Left ventricle myocardium inferior (tissue), 1 donor: ENCODE measurements at regions not wholly inside any gene's neighbourhood (a gene's known extent, or its start where the extent isn't known, plus 50 kb on each side); places are given as distances from the start of the nearest gene placed in this dataset.

ENCODE experiments used
- DNase-seq: peaks from one replicate; pipeline ENCODE4 v3.0.0-alpha.2; 2020
- H3K27ac ChIP-seq: fragments of 200-600 bp; replicated peaks from 2 replicates; pipeline ENCODE4 v1.8.0; 2021
- H3K27me3 ChIP-seq: fragments of 200-600 bp; 2 replicates; pipeline ENCODE4 v1.8.0; 2021; ENCODE audit warnings: low read depth
- H3K36me3 ChIP-seq: fragments of 200-600 bp; 2 replicates; pipeline ENCODE4 v1.8.0; 2021
- H3K4me1 ChIP-seq: fragments of 200-600 bp; 2 replicates; pipeline ENCODE4 v1.8.0; 2021
- H3K4me3 ChIP-seq: fragments of 200-600 bp; 2 replicates; pipeline ENCODE4 v1.8.0; 2021; ENCODE audit warnings: mild to moderate bottlenecking, moderate library complexity
- H3K9me3 ChIP-seq: fragments of 200-600 bp; replicated peaks from 2 replicates; pipeline ENCODE4 v1.8.0; 2021
- CTCF ChIP-seq: fragments of 200-600 bp; IDR thresholded peaks from 2 replicates; pipeline ENCODE4 v1.8.0; 2021; ENCODE audit warnings: antibody characterized with exemption, mild to moderate bottlenecking, borderline replicate concordance
- intact Hi-C: fragments of 100-400 bp; cut with micrococcal nuclease; formaldehyde crosslinking; loops from one replicate; pipeline ENCODE4 v1.11.0; 2022
- donor health status: DM: no; HTN: yes; CAD: no; lungs with severe emphysema.

GRCh38 chr13:44749906-44750305 lies 173.8 kb upstream of the TSC22D1 start:
- no peak for TF ChIP-seq CTCF
- no peak overlapping the region for H3K4me3 ChIP-seq
- no peak for DNase-seq
- intact Hi-C loops: no loop called here
- H3K27ac ChIP-seq: no peak overlapping the region
- H3K4me1 ChIP-seq: peaks cover 5% of the 10 kb centered on the region
- H3K36me3 ChIP-seq: no peaks in the 10 kb centered on the region
- H3K9me3 ChIP-seq: no peaks in the 10 kb centered on the region
- H3K27me3 ChIP-seq: no peaks in the 10 kb centered on the region

GRCh38 chr13:44748439-44748838 lies 172.3 kb upstream of the TSC22D1 start:
- Histone ChIP-seq H3K27ac (no peak overlapping the region), H3K4me1 (peaks cover 5% of the 10 kb centered on the region), H3K9me3 (no peaks in the 10 kb centered on the region), H3K27me3 (no peaks in the 10 kb centered on the region), H3K36me3 (no peaks in the 10 kb centered on the region), H3K4me3 (no peak overlapping the region)
- no peak for DNase-seq
- intact Hi-C loops: no loop called here
- TF ChIP-seq CTCF: no peak

GRCh38 chr13:44747179-44747578 lies 171.0 kb upstream of the TSC22D1 start:
- Histone ChIP-seq H3K4me1 (peaks cover 5% of the 10 kb centered on the region), H3K36me3 (no peaks in the 10 kb centered on the region), H3K27me3 (no peaks in the 10 kb centered on the region), H3K27ac (peak overlapping the region; percentile 67), H3K9me3 (no peaks in the 10 kb centered on the region), H3K4me3 (no peak overlapping the region)
- intact Hi-C loops: no loop called here
- DNase-seq: peak; percentile 47
- TF ChIP-seq CTCF: no peak

GRCh38 chr13:44746690-44747089 lies 170.6 kb upstream of the TSC22D1 start:
- Histone ChIP-seq H3K4me1 (peaks cover 5% of the 10 kb centered on the region), H3K4me3 (no peak overlapping the region), H3K36me3 (no peaks in the 10 kb centered on the region), H3K27me3 (no peaks in the 10 kb centered on the region), H3K27ac (peak overlapping the region; percentile 67), H3K9me3 (no peaks in the 10 kb centered on the region)
- intact Hi-C loops: no loop called here
- no peak for DNase-seq
- no peak for TF ChIP-seq CTCF

- Histone ChIP-seq H3K36me3 (no peaks in the 10 kb centered on the region), H3K4me1 (peaks cover 5% of the 10 kb centered on the region), H3K27me3 (no peaks in the 10 kb centered on the region), H3K4me3 (no peak overlapping the region), H3K27ac (no peak overlapping the region), H3K9me3 (no peaks in the 10 kb centered on the region)
- DNase-seq: no peak
- no peak for TF ChIP-seq CTCF
- intact Hi-C loops: no loop called here
Measured at GRCh38 chr13:44744880-44745633, 168.9 kb upstream of the TSC22D1 start.
